HG03432 (cell line): ENCODE measurements at regions not wholly inside any gene's neighbourhood (a gene's known extent, or its start where the extent isn't known, plus 50 kb on each side); places are given as distances from the start of the nearest gene placed in this dataset.
A peak's percentile ranks its signal among the peaks of the same experiment; 100 is the strongest.

Experiments
- ATAC-seq: cut with Tn5 transposase; IDR thresholded peaks from one replicate; pipeline ENCODE4 v1.9.1; 2021; ENCODE audit warnings: mild to moderate bottlenecking, moderate library complexity; ENCODE audit not compliant: unreplicated experiment

- no peak for ATAC-seq
Measured at GRCh38 chr18:71028285-71028762, 739.5 kb downstream of the SOCS6 start.

GRCh38 chr18:71027531-71027930 is 738.7 kb downstream of the SOCS6 start:
- ATAC-seq: no peak

- no peak for ATAC-seq
Measured at GRCh38 chr18:71025505-71026225, 736.8 kb downstream of the SOCS6 start.

- ATAC-seq: no peak
Measured at GRCh38 chr18:71022389-71022788, 733.5 kb downstream of the SOCS6 start.

- ATAC-seq: no peak
Measured at GRCh38 chr18:71021030-71021362, 732.2 kb downstream of the SOCS6 start.

GRCh38 chr18:71020342-71021029 is 731.6 kb downstream of the SOCS6 start:
- no peak for ATAC-seq

GRCh38 chr18:71018816-71019215 is 730.0 kb downstream of the SOCS6 start:
- no peak for ATAC-seq

DNA sequence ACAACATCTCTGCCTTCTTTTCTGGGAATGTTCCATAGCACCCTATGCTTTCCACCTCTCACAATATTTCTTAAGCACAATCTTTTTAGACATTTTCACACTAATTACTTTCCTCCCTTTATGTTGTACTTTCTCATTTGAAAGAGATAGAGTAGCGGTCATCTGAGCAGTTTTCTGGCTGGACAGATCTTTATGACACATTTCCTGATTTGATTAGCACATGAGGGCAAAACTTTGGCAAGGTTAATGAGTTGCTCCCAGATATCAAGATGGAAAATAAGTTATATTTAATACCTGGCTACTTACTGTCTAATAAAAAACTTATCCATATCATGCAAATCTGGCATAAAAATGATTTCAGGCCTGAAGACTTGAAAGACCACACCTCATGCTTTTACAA is 723.9 kb downstream of the SOCS6 start:
- ATAC-seq: no peak

- ATAC-seq: peak; percentile 85
Measured at GRCh38 chr18:71011389-71011788, 722.5 kb downstream of the SOCS6 start.

GRCh38 chr18:71008257-71008656 is 719.4 kb downstream of the SOCS6 start:
- no peak for ATAC-seq

DNA sequence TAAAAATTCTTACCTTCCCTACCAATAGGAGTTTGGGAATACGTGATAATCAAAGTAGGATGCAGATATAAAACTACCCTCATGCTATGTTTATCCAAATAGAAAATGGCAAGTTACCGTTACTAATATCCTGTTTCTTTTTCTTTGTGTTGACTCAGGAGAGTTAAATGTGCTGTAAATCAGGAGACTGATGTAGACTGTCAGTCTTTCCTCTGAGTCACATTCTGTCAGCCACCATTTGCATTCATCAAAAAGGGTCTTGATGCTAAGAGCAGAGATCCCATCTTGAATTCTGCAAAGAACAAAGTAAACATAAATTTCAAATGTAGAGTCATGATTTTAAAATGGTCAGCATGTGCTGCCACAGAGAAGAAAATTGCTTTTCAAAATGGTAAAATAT is 712.8 kb downstream of the SOCS6 start:
- no peak for ATAC-seq

GRCh38 chr18:70998490-70998889 is 709.6 kb downstream of the SOCS6 start:
- ATAC-seq: no peak

DNA sequence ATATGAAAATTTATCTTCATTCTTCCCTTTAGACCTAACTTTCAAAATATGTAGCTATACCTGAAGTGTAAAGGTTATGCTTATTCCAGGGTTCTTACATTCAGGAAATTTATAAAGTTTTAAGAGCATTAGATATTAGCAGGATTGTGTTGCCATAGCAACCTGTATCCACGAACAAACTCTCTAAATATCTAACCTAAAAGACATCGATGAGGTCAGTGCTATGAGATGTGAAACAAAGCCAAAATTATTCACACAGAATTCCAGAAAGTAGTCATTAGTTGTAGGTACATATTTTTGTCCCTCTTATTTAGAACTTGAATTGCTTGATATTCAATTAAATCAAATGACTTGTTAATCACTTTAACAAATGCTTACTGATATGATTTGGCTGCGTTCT is 705.3 kb downstream of the SOCS6 start:
- ATAC-seq: no peak

GRCh38 chr18:70991577-70991976 is 702.7 kb downstream of the SOCS6 start:
- no peak for ATAC-seq

- ATAC-seq: no peak
Measured at GRCh38 chr18:70985948-70986347, 697.1 kb downstream of the SOCS6 start.

DNA sequence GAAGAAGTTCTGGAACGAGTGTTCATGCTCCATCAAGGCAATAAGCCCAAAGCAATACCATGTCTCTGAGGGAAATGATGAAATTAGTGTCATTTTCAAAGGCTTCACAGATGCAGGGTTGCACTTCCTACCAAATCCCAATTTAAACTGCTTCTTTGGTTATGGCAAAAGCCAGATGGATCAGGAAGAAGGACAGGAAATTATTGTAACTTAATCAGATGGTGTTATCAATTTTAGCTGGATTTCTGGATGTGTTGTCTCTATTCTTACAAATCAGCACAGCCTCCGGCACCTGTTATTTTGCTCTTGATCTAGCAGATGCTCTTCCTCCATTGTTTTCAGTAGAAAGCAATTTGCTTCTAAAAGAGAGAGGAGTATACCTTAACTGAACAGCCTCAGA is 693.4 kb downstream of the SOCS6 start:
- no peak for ATAC-seq

- no peak for ATAC-seq
Measured at GRCh38 chr18:70981400-70982140, 692.7 kb downstream of the SOCS6 start.

- ATAC-seq: no peak
Measured at GRCh38 chr18:70973626-70974025, 684.8 kb downstream of the SOCS6 start.

GRCh38 chr18:70966419-70966818 is 677.6 kb downstream of the SOCS6 start:
- ATAC-seq: no peak

GRCh38 chr18:70961939-70962338 is 673.1 kb downstream of the SOCS6 start:
- no peak for ATAC-seq

DNA sequence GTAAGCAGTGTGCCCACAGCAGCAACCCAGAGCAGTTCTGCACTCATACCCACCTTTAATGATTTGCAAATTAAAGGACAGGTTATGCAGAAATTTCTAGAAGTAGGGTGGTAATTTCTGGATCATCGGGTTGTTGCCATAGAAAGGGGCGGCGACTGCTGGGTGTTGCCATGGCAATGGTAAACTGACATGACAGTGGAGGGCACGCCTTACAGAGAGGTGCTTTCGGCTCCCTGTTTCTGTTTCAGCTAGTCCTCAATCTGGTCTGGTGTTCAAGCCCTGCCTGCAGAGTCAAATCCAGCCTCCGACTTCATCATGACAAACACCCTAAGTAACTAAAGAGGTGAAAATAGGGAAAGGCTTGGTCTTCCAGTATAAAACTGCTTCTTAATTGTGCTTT is 667.7 kb downstream of the SOCS6 start:
- ATAC-seq: no peak

GRCh38 chr18:70936160-70936559 is 647.3 kb downstream of the SOCS6 start:
- ATAC-seq: no peak
